HepG2 (cell line): ENCODE measurements at regions not wholly inside any gene's neighbourhood (a gene's known extent, or its start where the extent isn't known, plus 50 kb on each side); places are given as distances from the start of the nearest gene placed in this dataset.

ENCODE experiments used
- CBX1 ChIP-seq: IDR thresholded peaks from one replicate; pipeline ENCODE4 v1.6.1; 2016; ENCODE audit warnings: antibody characterized with exemption, low read depth
- NBN ChIP-seq: fragments of 450-650 bp; conservative IDR thresholded peaks from 2 replicates; pipeline ENCODE4 v1.6.1; 2017
- SRF ChIP-seq: IDR thresholded peaks from 2 replicates; pipeline ENCODE4 v1.6.1; 2011; ENCODE audit warnings: mild to moderate bottlenecking, low read depth, low read length, moderate library complexity
- STAT5B ChIP-seq: sonication (generic); formaldehyde crosslinking; IDR thresholded peaks from 2 replicates; pipeline ENCODE4 v1.4.0; 2020; ENCODE audit warnings: missing genetic modification reagents
- THYN1 ChIP-seq: sonication (generic); formaldehyde crosslinking; IDR thresholded peaks from 2 replicates; pipeline ENCODE4 v1.8.1; 2023; ENCODE audit warnings: low read depth, mild to moderate bottlenecking, moderate library complexity, missing genetic modification reagents, borderline replicate concordance
- ZMYM3 ChIP-seq: sonication (generic); formaldehyde crosslinking; IDR thresholded peaks from 2 replicates; pipeline ENCODE4 v1.5.1; 2020; ENCODE audit warnings: mild to moderate bottlenecking, missing genetic modification reagents
- ZNF121 ChIP-seq: sonication (generic); formaldehyde crosslinking; IDR thresholded peaks from 2 replicates; pipeline ENCODE4 v1.5.0; 2020; ENCODE audit warnings: mild to moderate bottlenecking, missing genetic modification reagents
- ZNF235 ChIP-seq: sonication (generic); formaldehyde crosslinking; IDR thresholded peaks from 2 replicates; pipeline ENCODE4 v1.8.1; 2023; ENCODE audit warnings: mild to moderate bottlenecking, missing genetic modification reagents, borderline replicate concordance
- ZNF253 ChIP-seq: sonication (generic); formaldehyde crosslinking; IDR thresholded peaks from 2 replicates; pipeline ENCODE4 v1.8.0; 2022; ENCODE audit warnings: mild to moderate bottlenecking, missing genetic modification reagents, borderline replicate concordance

DNA sequence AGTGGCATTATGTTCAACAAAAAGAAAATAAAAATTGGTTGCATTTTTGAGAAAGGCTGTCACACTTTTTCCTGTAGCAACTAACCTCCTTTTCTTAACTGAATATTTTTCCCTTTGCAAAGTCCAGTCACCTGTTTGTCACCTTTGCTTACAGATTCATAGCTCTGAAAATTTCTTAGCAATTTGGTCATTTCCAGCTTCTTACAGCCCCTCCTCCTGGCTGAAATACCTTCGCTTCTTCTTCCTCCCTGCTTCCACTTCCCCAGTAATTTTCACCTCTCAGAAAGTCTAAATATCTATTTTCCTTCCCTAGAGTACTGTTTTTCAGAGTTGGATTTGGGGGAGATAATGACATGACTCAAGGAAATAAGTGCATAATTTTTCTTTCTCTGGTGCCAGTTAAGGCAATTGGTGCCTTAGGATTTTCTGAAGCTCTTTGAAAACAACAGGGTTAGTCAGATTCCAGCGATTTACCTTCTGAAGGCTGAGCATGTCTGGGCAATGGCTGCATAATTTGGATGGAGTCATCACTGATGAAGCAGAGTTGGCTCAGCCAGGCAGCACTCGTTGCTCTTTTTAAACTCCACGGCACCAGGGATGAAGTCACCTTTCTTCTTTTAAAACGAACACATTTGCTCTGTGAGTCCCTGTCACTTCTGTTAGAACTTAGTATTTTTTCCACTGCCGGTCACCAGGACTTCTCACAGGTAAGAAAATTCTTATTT lies 62.1 kb upstream of the AMOTL1 start:
- TF ChIP-seq ZNF253 (CRISPR knock-in tag): no peak
- no peak for TF ChIP-seq SRF
- TF ChIP-seq STAT5B (CRISPR knock-in tag): no peak
- TF ChIP-seq NBN: no peak
- TF ChIP-seq THYN1 (CRISPR knock-in tag): no peak
- TF ChIP-seq ZNF121 (CRISPR knock-in tag): no peak
- TF ChIP-seq ZNF235 (CRISPR knock-in tag): no peak
- TF ChIP-seq CBX1: no peak
- no peak for TF ChIP-seq ZMYM3
